ENCODE measurements at regions not wholly inside any gene's neighbourhood (a gene's known extent, or its start where the extent isn't known, plus 50 kb on each side); places are given as distances from the start of the nearest gene placed in this dataset.
"Not testable (repeated sequence)": the region's sequence is repeated elsewhere in the genome, so short reads cannot be mapped to it uniquely, and the experiment has no call there.

DNA sequence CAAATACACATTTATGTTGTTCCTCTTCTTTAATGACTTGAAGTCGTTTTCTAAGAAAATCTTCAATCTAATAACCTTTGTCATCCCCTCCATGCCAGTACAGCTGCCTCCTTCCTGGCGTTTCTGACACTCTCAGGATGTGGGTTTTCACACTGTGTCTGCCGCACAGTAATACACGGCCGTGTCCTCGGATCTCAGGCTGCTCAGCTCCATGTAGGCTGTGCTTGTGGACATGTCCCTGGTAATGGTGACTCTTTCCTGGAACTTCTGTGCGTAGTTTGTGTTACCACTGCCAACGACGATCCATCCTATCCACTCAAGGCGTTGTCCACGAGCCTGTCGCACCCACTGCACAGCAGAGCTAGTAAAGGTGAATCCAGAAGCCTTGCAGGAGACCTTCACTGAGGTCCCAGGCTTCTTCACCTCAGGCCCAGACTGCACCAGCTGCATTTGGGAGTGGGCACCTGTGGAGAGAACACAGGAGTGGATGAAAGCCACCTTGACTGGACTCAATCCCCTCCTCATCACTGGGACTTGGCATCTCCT, 1095.9 kb downstream of the TMEM121 start:
- peaks cover 12% of the 10 kb centered on the region for H3K4me1 ChIP-seq (ENCODE audit: insufficient read depth, low read length)
- no peak for TF ChIP-seq CTCF (IDR thresholded peaks at IDR 0.05)
- peaks cover 42% of the 10 kb centered on the region for H3K27me3 Mint-ChIP-seq
- H3K9me3 ChIP-seq (ENCODE audit: control insufficient read depth in 1 of 2, insufficient read depth in 1 of 2, low read length in 2 of 2), result no peaks in the 10 kb centered on the region
- H3K27me3 ChIP-seq (ENCODE audit: control insufficient read depth in 1 of 2, insufficient read depth in 2 of 2, low read length in 2 of 2), result no peaks in the 10 kb centered on the region
- no peak overlapping the region for H3K4me3 Mint-ChIP-seq
- H3K36me3 ChIP-seq (ENCODE audit: insufficient read depth, low read length), result no peaks in the 10 kb centered on the region
- ChIA-PET POLR2A (interaction anchor here (0.6 kb wide), 1 partner anchor 10 kb away, joined by 3 read pairs; no protein-coding TSS in a partner anchor), CTCF (interaction anchor here (1.4 kb wide), 1 partner anchor 17 kb away, joined by 4 read pairs; no protein-coding TSS in a partner anchor)
- no peak overlapping the region for H3K4me3 ChIP-seq (ENCODE audit: low read length)
- peaks cover 14% of the 10 kb centered on the region for H3K4me1 Mint-ChIP-seq (ENCODE audit: low read depth)
- intact Hi-C loops (cut with DNase I, micrococcal nuclease), result no loop called here
- H3K9me3 Mint-ChIP-seq, result no peaks in the 10 kb centered on the region
- no peak overlapping the region for H3K27ac Mint-ChIP-seq
- H3K36me3 Mint-ChIP-seq (ENCODE audit: low read depth), result no peaks in the 10 kb centered on the region
- DNase-seq (peak in 8 of 14 experiments; percentile 6 to 70 (median 22)), ATAC-seq (ENCODE audit: poor library complexity) (peak; percentile 29)
- no peak overlapping the region for H3K27ac ChIP-seq (ENCODE audit: low read depth in 1 of 2, low read length in 2 of 2)

GRCh38 chr14:106625186-106625585, 1098.8 kb downstream of the TMEM121 start:
- ChIA-PET POLR2A (no interaction called here), CTCF (no interaction called here)
- Mint-ChIP-seq H3K27ac (no peak overlapping the region), H3K4me1 (ENCODE audit: low read depth) (peaks cover 14% of the 10 kb centered on the region), H3K27me3 (peaks cover 26% of the 10 kb centered on the region), H3K4me3 (no peak overlapping the region), H3K36me3 (ENCODE audit: low read depth) (no peaks in the 10 kb centered on the region), H3K9me3 (no peaks in the 10 kb centered on the region)
- Histone ChIP-seq H3K27ac (ENCODE audit: low read depth in 1 of 2, low read length in 2 of 2) (no peak overlapping the region), H3K4me3 (ENCODE audit: low read length) (no peak overlapping the region), H3K27me3 (ENCODE audit: control insufficient read depth in 1 of 2, insufficient read depth in 2 of 2, low read length in 2 of 2) (no peaks in the 10 kb centered on the region), H3K36me3 (ENCODE audit: insufficient read depth, low read length) (no peaks in the 10 kb centered on the region), H3K9me3 (ENCODE audit: control insufficient read depth in 1 of 2, insufficient read depth in 1 of 2, low read length in 2 of 2) (no peaks in the 10 kb centered on the region), H3K4me1 (ENCODE audit: insufficient read depth, low read length) (peaks cover 15% of the 10 kb centered on the region)
- ATAC-seq (ENCODE audit: poor library complexity) (no peak), DNase-seq (no peak)
- TF ChIP-seq CTCF (IDR thresholded peaks at IDR 0.05), result no peak
- intact Hi-C loops (cut with DNase I, micrococcal nuclease), result no loop called here

DNA sequence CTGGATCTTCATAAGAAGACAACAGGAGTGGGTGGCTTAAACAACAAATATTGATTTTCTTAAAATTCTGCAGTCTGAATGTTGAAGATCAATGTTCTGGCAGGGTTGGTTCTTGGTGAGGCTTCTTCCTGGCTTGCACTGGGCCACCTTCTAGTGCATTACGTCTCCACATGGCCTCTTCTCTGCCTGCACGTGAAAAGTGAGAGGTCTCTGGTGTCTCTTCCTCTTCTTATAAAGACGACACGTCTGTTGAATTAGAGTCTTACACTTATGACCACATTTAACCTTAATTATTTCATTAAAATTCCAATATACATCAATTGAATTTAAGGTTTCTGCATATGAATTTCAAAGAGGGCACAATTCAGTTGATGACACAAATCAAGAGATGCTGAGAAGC, 1100.1 kb downstream of the TMEM121 start:
- ATAC-seq (ENCODE audit: poor library complexity); intact Hi-C loops (cut with DNase I, micrococcal nuclease); H3K4me3 Mint-ChIP-seq; H3K27ac ChIP-seq (ENCODE audit: low read depth in 1 of 2, low read length in 2 of 2); H3K27me3 ChIP-seq (ENCODE audit: control insufficient read depth in 1 of 2, insufficient read depth in 2 of 2, low read length in 2 of 2); H3K9me3 Mint-ChIP-seq; DNase-seq; H3K4me3 ChIP-seq (ENCODE audit: low read length); POLR2A ChIA-PET; H3K36me3 ChIP-seq (ENCODE audit: insufficient read depth, low read length); H3K9me3 ChIP-seq (ENCODE audit: control insufficient read depth in 1 of 2, insufficient read depth in 1 of 2, low read length in 2 of 2); H3K36me3 Mint-ChIP-seq (ENCODE audit: low read depth); H3K27ac Mint-ChIP-seq: not testable (repeated sequence)
- CTCF ChIA-PET, result interaction anchor here (1.6 to 1.7 kb wide), 2 partner anchors 8 to 21 kb away, joined by 4 to 8 read pairs; no protein-coding TSS in a partner anchor
- H3K4me1 Mint-ChIP-seq (ENCODE audit: low read depth), result peaks cover 14% of the 10 kb centered on the region
- H3K4me1 ChIP-seq (ENCODE audit: insufficient read depth, low read length), result peaks cover 15% of the 10 kb centered on the region
- H3K27me3 Mint-ChIP-seq, result peaks cover 23% of the 10 kb centered on the region

Measured in CD4-positive, alpha-beta T cell (primary cell).